A172 (cell line): ENCODE measurements at regions not wholly inside any gene's neighbourhood (a gene's known extent, or its start where the extent isn't known, plus 50 kb on each side); places are given as distances from the start of the nearest gene placed in this dataset.
"Not testable (repeated sequence)": the region's sequence is repeated elsewhere in the genome, so short reads cannot be mapped to it uniquely, and the experiment has no call there.

Source experiments
- DNase-seq: peaks from one replicate; pipeline ENCODE4 v3.0.0-alpha.2; 2015; ENCODE audit warnings: low spot score

DNA sequence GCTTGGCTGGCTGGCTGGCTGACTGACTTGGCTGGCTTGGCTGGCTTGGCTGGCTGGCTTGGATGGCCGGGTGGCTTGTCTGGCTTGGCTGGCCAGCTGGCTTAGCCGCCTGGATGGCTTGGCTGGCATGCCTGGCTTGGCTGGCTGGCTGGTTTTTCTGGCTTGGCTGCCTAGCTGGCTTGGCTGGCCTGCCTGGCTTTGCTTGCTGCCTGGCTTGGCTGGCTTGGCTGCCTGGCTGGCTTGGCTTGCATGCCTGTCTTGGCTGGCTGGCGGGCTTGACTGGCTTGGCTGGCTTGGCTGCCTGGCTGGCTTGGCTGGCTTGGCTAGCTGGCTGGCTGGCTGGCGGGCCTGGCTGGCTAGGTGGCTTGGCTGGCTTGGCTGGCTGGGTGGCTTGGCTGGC is 2830.5 kb downstream of the RPIA start:
- not testable (repeated sequence) for DNase-seq

DNA sequence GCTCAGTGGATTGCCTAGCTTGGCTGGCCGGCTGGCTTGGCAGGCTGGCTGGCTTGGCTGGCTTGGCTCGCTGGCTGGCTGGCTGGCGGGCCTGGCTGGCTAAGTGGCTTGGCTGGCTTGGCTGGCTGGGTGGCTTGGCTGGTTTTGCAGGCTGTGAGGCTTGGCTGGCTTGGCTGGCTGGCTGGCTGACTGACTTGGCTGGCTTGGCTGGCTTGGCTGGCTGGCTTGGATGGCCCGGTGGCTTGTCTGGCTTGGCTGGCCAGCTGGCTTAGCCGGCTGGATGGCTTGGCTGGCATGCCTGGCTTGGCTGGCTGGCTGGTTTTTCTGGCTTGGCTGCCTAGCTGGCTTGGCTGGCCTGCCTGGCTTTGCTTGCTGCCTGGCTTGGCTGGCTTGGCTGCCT is 2831.4 kb downstream of the RPIA start:
- DNase-seq: not testable (repeated sequence)

DNA sequence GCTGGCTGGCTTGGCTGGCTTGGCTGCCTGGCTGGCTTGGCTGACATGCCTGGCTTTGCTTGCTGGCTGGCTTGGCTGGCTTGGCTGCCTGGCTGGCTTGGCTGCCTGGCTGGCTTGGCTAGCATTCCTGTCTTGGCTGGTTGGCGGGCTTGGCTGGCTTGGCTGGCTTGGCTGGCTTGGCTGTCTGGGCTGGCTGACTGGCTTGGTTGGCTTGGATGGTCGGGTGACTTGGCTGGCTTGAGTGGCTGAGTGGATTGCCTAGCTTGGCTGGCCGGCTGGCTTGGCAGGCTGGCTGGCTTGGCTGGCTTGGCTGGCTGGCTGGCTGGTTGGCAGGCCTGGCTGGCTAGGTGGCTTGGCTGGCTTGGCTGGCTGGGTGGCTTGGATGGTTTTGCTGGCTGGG is 2832.3 kb downstream of the RPIA start:
- DNase-seq: not testable (repeated sequence)

DNA sequence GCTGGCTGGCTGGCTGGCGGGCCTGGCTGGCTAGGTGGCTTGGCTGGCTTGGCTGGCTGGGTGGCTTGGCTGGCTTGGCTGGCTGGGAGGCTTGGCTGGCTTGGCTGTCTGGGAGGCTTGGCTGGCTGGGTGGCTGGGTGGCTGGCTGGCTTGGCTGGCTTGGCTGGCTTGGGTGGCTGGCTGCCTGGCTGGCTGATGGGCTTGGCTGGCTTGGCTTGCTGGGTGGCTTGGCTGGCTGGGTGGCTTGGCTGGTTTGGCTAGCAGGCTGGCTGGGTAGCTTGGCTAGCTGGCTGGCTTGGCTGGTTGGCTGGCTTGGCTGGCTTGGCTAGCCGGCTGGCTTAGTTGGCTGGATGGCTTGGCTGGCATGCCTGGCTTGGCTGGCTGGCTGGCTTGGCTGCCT is 2834.1 kb downstream of the RPIA start:
- not testable (repeated sequence) for DNase-seq

DNA sequence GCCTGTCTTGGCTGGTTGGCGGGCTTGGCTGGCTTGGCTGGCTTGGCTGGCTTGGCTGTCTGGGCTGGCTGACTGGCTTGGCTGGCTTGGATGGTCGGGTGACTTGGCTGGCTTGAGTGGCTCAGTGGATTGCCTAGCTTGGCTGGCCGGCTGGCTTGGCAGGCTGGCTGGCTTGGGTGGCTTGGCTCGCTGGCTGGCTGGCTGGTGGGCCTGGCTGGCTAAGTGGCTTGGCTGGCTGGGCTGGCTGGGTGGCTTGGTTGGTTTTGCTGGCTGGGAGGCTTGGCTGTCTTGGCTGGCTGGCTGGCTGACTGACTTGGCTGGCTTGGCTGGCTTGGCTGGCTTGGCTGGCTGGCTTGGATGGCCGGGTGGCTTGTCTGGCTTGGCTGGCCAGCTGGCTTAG is 2834.6 kb downstream of the RPIA start:
- DNase-seq: not testable (repeated sequence)

DNA sequence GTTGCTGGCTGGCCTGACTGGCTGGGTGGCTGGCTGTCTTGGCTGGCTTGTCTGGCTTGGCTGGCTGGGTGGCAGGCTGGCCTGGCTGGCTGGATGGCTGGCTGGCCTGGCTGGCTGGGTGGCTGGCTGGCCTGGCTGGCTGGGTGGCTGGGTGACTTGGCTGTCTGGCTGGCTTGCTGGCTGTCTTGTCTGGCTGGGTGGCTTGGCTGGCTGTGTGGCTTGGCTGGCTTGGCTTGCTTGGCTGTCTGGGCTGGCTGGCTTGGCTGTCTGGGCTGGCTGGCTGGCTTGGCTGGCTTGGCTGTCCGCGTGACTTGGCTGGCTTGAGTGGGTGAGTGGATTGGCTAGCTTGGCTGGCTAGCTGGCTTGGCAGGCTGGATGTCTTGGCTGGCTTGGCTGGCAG is 2835.6 kb downstream of the RPIA start:
- not testable (repeated sequence) for DNase-seq

DNA sequence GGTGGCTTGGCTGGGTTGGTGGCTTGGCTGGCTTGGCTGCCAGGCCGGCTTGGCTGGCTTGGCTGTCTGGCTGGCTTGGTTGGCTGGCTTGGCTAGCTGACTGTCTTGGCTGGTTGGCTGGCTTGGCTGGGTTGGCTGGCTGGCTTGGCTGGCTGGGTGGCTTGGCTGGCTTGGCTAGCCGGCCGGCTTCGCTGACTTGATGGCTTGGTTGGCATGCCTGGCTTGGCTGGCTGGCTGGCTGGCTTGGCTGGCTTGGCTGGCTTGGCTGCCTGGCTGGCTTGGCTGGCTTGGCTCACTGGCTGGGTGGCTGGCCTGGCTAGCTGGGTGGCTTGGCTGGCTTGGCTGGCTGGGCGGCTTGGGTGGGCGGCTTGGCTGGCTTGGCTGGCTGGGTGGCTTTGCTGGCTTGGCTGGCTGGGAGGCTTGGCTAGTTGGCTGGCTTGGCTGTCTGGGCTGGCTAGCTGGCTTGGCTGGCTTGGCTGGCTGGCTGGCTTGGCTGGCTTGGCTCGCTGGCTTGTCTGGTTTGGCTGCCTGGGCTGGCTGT is 2836.1 kb downstream of the RPIA start:
- not testable (repeated sequence) for DNase-seq

DNA sequence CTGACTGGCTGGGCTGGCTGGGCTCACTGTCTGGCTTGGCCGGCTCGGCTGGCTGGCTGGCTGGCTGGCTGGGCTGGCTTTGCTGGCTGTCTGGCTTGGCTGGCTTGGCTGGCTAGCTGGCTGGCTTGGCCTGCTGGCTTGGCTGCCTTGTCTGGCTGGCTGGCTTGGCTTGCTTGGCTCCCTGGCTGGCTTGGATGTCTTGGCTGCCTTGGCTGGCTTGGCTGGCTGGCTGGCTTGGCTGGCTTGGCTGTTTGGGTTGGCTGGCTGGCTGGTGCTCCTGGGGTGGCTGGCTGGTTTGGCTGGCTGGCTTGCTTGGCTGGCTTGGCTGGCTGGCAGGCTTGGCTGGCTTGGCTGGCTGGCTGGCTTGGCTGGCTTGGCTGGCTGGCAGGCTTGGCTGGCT is 2836.9 kb downstream of the RPIA start:
- not testable (repeated sequence) for DNase-seq

DNA sequence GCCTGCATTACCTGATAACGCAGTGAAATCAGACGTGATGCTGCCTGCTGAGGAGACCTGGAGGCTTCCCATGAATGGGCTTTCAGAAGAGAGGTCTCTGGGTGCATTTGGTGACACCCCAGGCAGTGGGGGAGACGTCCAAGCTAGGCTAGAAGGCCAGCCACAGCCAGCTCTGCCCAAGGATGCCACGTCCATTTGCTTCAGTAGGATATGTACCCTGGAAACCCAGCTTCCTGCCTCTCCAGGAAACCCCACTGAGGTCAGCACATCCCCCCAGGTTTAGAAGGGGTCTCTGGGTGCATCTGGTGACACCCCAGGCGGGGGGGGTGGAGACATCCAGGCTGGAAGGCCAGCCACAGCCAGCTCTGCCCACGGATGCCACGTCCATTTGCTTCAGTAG is 2844.6 kb downstream of the RPIA start:
- not testable (repeated sequence) for DNase-seq

DNA sequence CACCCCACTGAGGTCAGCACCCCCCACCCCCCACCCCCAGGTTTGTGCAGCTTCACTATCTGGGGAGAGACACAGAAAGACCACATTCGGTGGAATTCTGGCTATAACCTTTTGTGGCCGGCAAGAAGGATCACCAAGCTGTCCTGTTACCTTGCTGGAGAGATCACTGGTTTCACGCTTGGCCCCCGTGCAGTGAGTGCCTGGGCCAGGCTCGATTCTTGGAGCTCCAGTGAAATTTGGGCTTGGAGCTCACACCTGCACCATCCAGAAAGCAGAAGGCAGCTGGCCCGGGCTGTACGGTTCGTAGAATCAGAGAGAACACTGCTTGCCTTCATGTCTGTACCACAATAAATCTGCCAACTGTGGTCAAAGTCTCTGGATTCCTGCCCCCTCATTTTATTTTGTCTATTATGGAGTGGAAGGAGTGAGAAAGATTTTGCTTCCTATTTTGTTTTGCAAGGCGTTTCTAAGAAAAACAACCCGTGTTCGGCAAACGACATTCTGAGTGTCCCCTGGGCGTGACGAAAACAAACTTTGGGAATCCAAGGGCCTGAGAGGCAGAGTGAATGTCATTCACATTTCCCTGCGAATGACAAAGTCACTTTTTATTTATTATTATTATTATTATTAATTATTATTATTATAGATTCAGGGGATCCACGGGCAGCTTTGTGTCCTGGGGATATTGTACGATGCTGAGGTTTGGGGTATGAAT is 2845.2 kb downstream of the RPIA start:
- DNase-seq: not testable (repeated sequence)

DNA sequence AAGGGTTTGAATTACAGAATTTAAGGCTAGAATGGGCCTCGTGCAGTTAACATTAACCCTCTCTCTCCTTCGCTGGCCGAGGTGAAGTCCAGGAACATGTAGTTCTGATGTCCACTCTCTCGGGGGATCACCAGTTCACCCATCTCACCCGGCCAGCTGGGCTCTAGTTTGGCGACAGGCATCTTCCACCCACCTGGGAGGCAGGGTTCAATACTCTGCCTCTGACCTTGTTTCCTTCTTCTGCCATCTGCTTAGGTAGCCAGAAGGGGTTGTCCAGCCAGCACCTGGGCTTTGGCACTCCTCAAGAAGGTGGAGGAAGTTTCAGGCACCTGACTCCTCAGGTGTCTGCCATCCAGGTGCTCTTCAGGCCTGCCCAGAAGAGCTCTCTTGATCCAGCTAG is 2857.8 kb downstream of the RPIA start:
- DNase-seq: not testable (repeated sequence)

DNA sequence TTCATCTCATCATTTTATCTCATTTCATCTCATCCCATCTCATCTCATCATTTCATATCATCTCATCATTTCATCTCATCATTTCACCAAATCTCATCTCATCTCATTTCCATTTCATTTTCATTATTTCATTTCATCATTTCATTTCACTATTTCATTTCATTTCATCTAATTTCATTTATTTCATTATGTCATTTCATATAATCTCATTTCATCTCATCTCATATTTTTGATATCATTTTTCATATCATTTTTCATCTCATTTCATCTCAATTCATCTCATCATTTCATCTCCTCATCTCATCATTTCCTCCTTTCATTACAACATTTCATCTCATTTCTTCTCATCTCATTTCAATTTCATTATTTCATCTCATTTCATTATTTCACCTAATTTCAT is 2866.8 kb downstream of the RPIA start:
- DNase-seq: not testable (repeated sequence)

DNA sequence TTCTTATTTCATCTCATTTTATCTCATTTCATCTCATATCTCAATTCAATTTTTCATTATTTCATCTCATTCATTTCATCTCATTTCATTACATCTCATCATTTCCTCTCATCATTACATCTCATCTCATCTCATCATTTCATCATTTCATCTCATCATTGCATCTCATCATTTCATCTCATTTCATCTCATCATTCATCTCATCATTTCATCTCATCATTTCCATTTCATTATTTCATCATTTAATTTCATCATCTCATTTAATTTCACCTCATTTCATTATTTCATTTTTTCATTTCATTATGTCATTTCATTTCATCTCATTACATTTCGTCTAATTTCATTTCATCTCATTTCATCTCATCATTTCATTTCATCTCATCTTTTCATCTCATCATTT is 2867.8 kb downstream of the RPIA start:
- not testable (repeated sequence) for DNase-seq

DNA sequence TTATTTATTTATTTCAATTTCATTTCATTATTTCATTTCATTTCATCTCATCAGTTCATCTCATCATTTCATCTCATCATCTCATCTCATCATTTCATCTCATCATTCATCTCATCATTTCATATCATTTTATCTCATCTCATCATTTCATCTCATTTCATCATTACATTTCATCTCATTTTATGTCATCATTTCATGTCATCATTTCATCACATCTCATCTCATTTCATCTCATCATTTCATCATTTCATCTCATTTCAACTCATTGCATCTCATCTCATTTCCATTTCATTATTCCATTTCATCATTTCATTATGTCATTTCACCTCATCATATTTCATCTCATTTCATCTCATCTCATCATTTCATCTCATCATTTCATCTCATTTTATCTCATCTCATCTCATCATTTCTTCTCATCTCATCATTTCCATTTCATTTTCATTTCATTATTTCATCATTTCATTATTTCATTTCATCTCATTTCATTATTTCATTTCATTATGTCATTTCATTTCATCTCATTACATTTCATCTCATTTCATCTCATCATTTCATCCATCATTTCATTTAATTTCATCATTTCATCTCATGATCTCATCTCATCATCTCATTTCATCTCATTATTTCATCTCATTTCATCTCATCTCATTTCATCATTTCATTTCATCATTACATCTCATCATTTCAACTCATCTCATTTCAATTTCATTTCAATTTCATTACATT is 2868.6 kb downstream of the RPIA start:
- DNase-seq: not testable (repeated sequence)

DNA sequence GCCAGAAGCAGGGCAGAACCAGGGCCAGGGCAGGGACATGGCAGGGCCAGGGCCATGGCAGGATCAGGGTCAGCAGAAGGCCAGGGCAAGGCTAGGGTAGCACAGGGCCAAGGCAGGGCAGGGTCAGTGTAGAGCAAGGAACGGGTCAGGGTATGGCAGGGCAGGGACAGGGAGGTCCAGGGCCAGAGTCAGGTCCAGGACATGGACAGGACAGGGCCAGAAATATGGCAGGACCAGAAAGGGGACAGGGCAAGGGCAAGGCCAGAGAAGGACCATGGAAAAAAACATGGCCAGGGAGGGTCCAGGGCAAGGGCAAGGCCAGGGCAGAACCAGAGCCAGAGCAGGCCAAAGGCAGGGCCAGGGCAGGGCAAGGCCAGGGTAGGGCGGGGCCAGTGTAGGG is 2870.7 kb downstream of the RPIA start:
- not testable (repeated sequence) for DNase-seq

DNA sequence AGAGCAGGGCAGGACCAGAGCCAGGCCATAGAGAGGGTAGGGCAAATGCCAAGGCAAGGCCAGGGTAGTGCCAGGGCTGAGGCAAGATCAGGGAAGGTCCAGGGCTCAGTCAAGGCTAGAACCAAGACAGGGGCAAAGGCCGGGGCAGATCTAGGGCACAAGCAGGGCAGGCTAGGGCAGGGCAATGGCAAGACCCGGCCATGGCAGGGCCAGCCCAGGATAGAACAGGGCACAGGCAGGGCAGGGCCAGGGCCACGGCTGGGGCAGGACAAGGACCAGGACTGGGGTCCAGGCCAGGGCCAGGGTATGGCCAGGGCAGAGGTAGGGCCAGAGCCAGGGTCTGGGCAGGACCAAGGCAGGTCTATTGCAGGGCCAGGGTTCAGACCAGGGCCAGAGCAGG is 2873.2 kb downstream of the RPIA start:
- DNase-seq: not testable (repeated sequence)

DNA sequence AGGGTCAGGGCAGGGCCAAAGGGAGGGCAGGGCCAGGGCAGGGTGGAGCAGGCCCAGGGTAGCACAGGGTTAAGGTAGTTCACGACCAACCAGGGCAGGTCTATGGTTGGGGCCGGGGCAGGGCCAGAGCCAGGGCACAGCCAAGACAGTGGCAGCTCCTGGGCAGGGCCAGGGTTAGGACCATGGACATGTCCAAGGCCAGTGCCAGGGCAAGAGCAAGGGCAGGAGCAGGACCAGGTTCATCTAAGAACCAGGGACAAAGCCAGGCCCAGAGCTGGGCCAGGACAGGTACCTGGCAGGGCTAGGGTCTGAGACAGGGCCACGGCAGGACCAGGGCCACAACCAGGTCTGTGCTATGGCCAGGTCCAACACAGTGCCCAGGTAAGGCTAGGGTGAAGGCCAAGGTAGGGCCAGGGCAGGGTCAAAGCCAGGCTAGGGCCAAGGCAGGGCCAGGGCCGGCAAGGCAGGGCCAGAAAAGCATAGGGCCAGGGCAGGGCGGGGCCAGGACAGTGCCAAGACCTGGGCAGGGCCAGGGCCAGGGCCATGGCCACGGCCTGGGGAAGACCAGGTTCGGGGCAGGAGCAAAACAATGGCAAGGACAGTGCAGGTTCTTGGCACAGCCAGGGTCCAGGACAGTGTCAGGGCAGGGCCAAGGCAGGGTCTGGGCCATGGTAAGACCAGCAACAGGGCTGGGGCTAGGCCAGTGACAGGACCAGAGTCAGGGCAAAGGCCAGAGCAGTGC is 2874.4 kb downstream of the RPIA start:
- DNase-seq: not testable (repeated sequence)

DNA sequence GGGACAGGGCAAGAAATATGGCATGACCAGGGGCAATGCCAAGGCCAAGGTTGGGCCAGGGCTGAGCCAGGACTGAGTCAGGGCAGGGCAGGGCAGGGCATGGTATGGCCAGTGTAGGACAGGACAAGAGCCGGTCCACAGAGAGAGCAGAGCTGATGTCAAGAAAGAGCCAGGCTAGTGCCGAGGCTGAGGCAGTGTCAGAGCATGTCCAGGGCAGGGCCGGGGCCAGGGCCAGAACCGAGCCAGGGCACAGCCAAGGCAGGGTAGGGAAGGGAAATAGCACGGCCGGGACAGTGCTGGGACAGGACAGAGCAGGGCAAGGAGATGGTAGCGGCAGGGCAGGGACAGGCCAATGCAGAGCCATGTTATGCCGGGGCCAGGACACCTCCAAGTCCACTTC is 2875.1 kb downstream of the RPIA start:
- DNase-seq: not testable (repeated sequence)

DNA sequence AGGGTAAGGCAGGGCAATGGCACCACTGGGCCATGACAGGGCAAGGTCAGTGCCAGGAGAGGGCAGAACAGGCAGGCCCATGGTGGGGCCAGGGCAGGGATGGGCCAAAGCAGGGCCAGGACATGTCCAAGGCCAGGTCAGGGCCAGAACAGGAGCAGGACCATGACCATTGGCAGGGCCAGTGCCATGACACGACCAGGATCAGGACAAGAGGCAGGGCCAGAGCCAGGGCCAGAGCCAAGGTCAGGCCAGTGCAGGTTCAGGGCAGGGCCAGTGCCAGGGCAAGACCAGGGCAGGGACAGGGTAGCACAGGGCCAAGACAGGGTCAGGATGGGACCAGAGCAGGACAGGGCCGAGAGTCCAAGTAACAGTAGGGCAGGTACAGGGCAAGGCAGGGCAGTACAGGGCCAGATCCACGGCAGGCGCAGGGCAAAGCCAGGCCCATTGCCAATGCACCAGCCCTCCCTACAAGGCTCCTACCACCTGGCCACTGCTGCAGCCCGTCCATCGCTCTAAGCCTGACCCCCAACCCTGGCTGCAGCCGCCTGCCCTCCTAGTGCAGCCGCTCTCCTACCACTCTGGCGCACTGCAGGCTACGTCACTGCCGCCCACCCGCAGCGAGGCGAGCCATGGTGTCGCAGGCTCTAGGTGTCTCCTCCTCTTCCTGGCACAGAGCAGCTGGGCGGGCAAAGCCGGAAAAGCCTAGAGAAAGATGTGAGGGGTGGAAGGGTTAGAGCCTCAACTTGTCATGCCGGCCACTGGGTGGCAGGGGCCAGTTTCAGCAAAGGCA is 2876.3 kb downstream of the RPIA start:
- not testable (repeated sequence) for DNase-seq

DNA sequence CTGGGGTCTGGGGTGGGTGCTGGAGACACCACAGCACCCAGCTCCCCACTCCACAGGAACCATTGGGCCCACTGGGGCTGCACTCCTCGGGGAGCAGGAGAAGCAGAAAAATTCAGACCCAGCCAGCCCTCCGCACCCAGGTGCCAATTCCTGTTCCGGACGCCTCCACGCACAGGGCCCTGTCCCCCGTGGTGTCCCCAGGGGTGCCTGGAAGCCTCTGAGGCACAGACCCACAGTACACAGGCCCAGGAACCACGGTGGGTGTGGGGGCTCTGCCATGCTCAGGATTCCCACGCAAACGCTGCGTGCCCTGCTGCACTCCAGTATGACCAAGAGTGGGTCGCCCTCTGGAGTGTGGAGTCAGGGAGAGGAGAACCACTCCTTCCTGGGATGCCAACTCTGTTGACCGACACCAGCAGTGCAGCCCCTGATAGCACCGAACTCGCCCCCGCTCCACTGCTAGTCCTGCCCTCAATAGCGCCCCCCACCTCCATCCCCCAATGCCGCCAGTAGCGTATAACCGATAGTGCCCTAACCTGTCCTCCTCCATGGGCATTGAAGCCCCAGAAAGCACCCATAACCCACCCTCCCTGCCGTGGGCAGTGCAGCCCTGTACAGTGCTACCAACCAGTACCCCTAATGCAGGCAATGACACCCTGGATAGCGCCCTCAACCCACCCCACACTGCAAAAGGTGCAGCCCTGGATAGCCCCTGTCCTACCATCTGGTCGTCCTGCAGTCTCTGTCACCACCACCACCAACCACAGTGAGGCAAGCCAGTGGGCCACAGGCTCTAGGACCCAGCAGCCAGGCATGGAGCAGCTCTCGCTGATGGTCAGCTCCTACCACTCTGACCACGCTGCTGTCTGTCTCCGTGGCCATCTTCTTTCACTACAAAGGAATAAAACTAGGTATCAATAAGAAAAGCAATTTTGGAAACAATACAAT is 2877.2 kb downstream of the RPIA start:
- not testable (repeated sequence) for DNase-seq
